MM.1S (cell line): ENCODE measurements at regions not wholly inside any gene's neighbourhood (a gene's known extent, or its start where the extent isn't known, plus 50 kb on each side); places are given as distances from the start of the nearest gene placed in this dataset.

Experiments used
- DNase-seq: peaks from one replicate; pipeline ENCODE4 v3.0.0-alpha.2; 2015
- H2AFZ ChIP-seq: fragments of 300-600 bp; sonication (generic); 2 replicates; pipeline ENCODE4 v1.6.0; 2016; ENCODE audit warnings: antibody characterized with exemption, low read length
- H3F3A ChIP-seq: fragments of 300-600 bp; sonication (generic); 2 replicates; pipeline ENCODE4 v1.6.1; 2016; ENCODE audit warnings: mild to moderate bottlenecking, antibody characterized with exemption, low read length, moderate library complexity, mixed read lengths; ENCODE audit not compliant: insufficient read depth
- H3K27ac ChIP-seq: fragments of 300-600 bp; sonication (generic); 2 replicates; pipeline ENCODE4 v1.5.1; 2016; ENCODE audit warnings: mild to moderate bottlenecking, low read length
- H3K27me3 ChIP-seq: fragments of 300-600 bp; sonication (generic); replicated peaks from 2 replicates; pipeline ENCODE4 v1.6.0; 2016; ENCODE audit warnings: low read length; ENCODE audit not compliant: insufficient read depth
- H3K36me3 ChIP-seq: fragments of 300-600 bp; sonication (generic); replicated peaks from 2 replicates; pipeline ENCODE4 v1.6.1; 2016; ENCODE audit warnings: mild to moderate bottlenecking, low read length, mixed read lengths; ENCODE audit not compliant: insufficient read depth
- H3K4me1 ChIP-seq: fragments of 300-600 bp; sonication (generic); 2 replicates; pipeline ENCODE4 v1.6.1; 2016; ENCODE audit warnings: low read length, mixed read lengths
- H3K4me2 ChIP-seq: fragments of 300-600 bp; sonication (generic); 2 replicates; pipeline ENCODE4 v1.6.0; 2016; ENCODE audit warnings: low read depth, low read length
- H3K4me3 ChIP-seq: fragments of 300-600 bp; sonication (generic); 2 replicates; pipeline ENCODE4 v1.5.1; 2016; ENCODE audit warnings: low read length, mixed read lengths
- H3K79me2 ChIP-seq: fragments of 300-600 bp; sonication (generic); 2 replicates; pipeline ENCODE4 v1.6.1; 2016; ENCODE audit warnings: mixed run types, low read length, mixed read lengths
- H3K9ac ChIP-seq: fragments of 300-600 bp; sonication (generic); 2 replicates; pipeline ENCODE4 v1.6.1; 2016; ENCODE audit warnings: low read length, mixed read lengths
- H3K9me2 ChIP-seq: fragments of 300-600 bp; sonication (generic); replicated peaks from 2 replicates; pipeline ENCODE4 v1.6.1; 2016; ENCODE audit warnings: mild to moderate bottlenecking, low read length, mixed read lengths; ENCODE audit not compliant: insufficient read depth
- H3K9me3 ChIP-seq: fragments of 300-600 bp; sonication (generic); replicated peaks from 2 replicates; pipeline ENCODE4 v1.6.1; 2016; ENCODE audit warnings: mild to moderate bottlenecking, low read length, mixed read lengths; ENCODE audit not compliant: insufficient read depth
- H4K20me1 ChIP-seq: fragments of 300-600 bp; sonication (generic); 2 replicates; pipeline ENCODE4 v1.6.1; 2016; ENCODE audit warnings: mild to moderate bottlenecking, low read length, moderate library complexity, mixed read lengths; ENCODE audit not compliant: insufficient read depth
- CTCF ChIP-seq: fragments of 300-600 bp; sonication (generic); IDR thresholded peaks from 2 replicates; pipeline ENCODE4 v1.5.1; 2016; ENCODE audit warnings: antibody characterized with exemption, low read length, mixed read lengths
- EZH2 ChIP-seq: fragments of 300-600 bp; sonication (generic); optimal IDR thresholded peaks from 2 replicates; pipeline ENCODE3; 2017; ENCODE audit warnings: low read depth, mild to moderate bottlenecking, antibody characterized with exemption, low read length, mixed read lengths
- EZH2phosphoT487 ChIP-seq: fragments of 300-600 bp; sonication (generic); IDR thresholded peaks from 2 replicates; pipeline ENCODE4 v1.6.1; 2018; ENCODE audit warnings: antibody characterized with exemption, low read length

- H4K20me1 ChIP-seq = no peaks in the 10 kb centered on the region
- H3K27ac ChIP-seq = no peak overlapping the region
- no peak for DNase-seq
- H3K9ac ChIP-seq = no peak overlapping the region
- no peaks in the 10 kb centered on the region for H3F3A ChIP-seq
- no peak overlapping the region for H3K4me2 ChIP-seq
- H3K9me2 ChIP-seq = no peaks in the 10 kb centered on the region
- H3K4me3 ChIP-seq = no peak overlapping the region
- TF ChIP-seq CTCF (no peak), EZH2 (no peak), EZH2phosphoT487 (no peak)
- H3K27me3 ChIP-seq = no peaks in the 10 kb centered on the region
- H3K36me3 ChIP-seq = no peaks in the 10 kb centered on the region
- no peaks in the 10 kb centered on the region for H3K9me3 ChIP-seq
- no peak overlapping the region for H2AFZ ChIP-seq
- no peaks in the 10 kb centered on the region for H3K79me2 ChIP-seq
- H3K4me1 ChIP-seq = no peaks in the 10 kb centered on the region
These were observed 282.7 kb downstream of the HDGFL1 start for GRCh38 chr6:22852101-22852500.

DNA sequence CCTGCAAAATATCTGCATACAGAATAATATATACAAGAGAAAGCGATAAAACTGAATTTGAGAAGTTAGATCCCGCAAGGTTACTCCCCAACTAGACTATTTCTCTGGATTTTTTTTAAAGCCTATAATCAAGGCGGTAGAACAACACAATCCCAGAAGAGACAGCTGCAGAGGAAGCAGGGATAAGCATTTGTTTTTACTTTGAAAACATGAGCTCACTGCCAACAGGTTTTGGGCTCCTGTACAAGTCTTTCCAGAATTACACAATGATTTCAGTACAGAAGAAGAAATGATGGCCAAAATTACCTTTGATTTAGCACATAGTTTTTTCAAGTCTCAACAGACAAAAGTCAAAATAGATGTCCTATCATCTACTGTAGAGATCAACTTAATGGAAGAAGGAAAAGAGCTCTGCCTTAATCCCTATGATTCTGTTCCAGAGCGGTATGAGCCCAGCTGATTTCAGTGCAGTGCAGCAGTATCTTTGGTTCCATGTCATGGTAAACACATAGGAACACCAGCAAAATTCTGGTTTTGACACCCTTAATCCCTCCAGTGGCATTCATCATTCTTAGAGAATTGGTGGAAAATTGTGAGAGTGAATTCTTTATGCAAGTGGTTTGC, 304.3 kb downstream of the HDGFL1 start:
- Histone ChIP-seq H3K9me2 (no peaks in the 10 kb centered on the region), H4K20me1 (no peaks in the 10 kb centered on the region), H3K27me3 (no peaks in the 10 kb centered on the region), H3K36me3 (no peaks in the 10 kb centered on the region), H3K27ac (no peak overlapping the region), H3K4me1 (no peaks in the 10 kb centered on the region), H3K4me2 (no peak overlapping the region), H3K9me3 (no peaks in the 10 kb centered on the region), H3K4me3 (no peak overlapping the region), H3K9ac (no peak overlapping the region), H3K79me2 (no peaks in the 10 kb centered on the region), H2AFZ (no peak overlapping the region), H3F3A (no peaks in the 10 kb centered on the region)
- no peak for DNase-seq
- TF ChIP-seq EZH2phosphoT487 = no peak
- no peak for TF ChIP-seq CTCF
- TF ChIP-seq EZH2 = no peak

GRCh38 chr6:22875845-22876244, 306.5 kb downstream of the HDGFL1 start:
- no peak for DNase-seq
- no peaks in the 10 kb centered on the region for H3K9me2 ChIP-seq
- no peaks in the 10 kb centered on the region for H3K9me3 ChIP-seq
- no peaks in the 10 kb centered on the region for H3K27me3 ChIP-seq
- H3K79me2 ChIP-seq = no peaks in the 10 kb centered on the region
- H4K20me1 ChIP-seq = no peaks in the 10 kb centered on the region
- H3K4me3 ChIP-seq = no peak overlapping the region
- H2AFZ ChIP-seq = no peak overlapping the region
- no peaks in the 10 kb centered on the region for H3K4me1 ChIP-seq
- no peak overlapping the region for H3K9ac ChIP-seq
- H3K4me2 ChIP-seq = no peak overlapping the region
- no peak overlapping the region for H3K27ac ChIP-seq
- no peaks in the 10 kb centered on the region for H3K36me3 ChIP-seq
- H3F3A ChIP-seq = no peaks in the 10 kb centered on the region
- no peak for TF ChIP-seq EZH2phosphoT487
- no peak for TF ChIP-seq EZH2
- TF ChIP-seq CTCF = no peak
